ENCODE measurements at regions not wholly inside any gene's neighbourhood (a gene's known extent, or its start where the extent isn't known, plus 50 kb on each side); places are given as distances from the start of the nearest gene placed in this dataset.

GRCh38 chr20:23193801-23194384 is 107.8 kb upstream of the CD93 start:
- POLR2A ChIA-PET = no interaction called here
- no peak for DNase-seq (ENCODE audit: extremely low spot score)
- CTCF ChIA-PET = no interaction called here
- no peak for TF ChIP-seq HDGF (IDR thresholded peaks at IDR 0.05; ENCODE audit: borderline replicate concordance)
- TF ChIP-seq SUZ12 (IDR thresholded peaks at IDR 0.05) = no peak

DNA sequence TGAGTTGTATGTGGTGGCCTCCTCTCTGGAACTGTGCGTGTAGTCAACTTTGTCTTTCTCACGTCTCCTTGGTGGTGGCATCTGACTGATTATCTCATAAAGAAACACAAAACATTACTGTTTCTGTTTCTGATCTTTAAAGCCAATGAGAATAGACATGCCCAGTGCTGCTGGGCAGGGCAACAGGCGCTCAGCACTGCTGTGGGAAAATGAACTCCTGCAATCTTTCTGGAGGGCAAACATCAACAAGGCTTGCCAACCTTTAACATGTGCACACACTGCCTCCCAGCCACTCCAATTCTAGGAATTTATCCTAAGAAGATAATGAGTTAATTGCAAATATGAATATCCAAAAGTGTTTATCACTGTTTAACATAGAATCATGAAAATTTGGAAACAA is 106.3 kb upstream of the CD93 start:
- no peak for DNase-seq (ENCODE audit: extremely low spot score)
- ChIA-PET CTCF (no interaction called here), POLR2A (interaction anchor here (0.6 kb wide), 1 partner anchor 29 kb away, joined by 3 read pairs; no protein-coding TSS in a partner anchor)
- no peak for TF ChIP-seq SP1 (IDR thresholded peaks at IDR 0.05)
- TF ChIP-seq L3MBTL2 (conservative IDR thresholded peaks at IDR 0.05) = no peak
- TF ChIP-seq BHLHE40 (IDR thresholded peaks at IDR 0.05; ENCODE audit: borderline replicate concordance) = no peak
- TF ChIP-seq CTBP1 (IDR thresholded peaks at IDR 0.05; ENCODE audit: borderline replicate concordance) = no peak
- TF ChIP-seq PKNOX1 (IDR thresholded peaks at IDR 0.05) = no peak
- no peak for TF ChIP-seq FOXA1 (IDR thresholded peaks at IDR 0.05)
- TF ChIP-seq LEF1 (IDR thresholded peaks at IDR 0.05; ENCODE audit: borderline replicate concordance) = no peak
- TF ChIP-seq ARNT (IDR thresholded peaks at IDR 0.05) = no peak

GRCh38 chr20:23190557-23190956 is 104.4 kb upstream of the CD93 start:
- ChIA-PET POLR2A (no interaction called here), CTCF (no interaction called here)
- TF ChIP-seq PKNOX1 (IDR thresholded peaks at IDR 0.05) (no peak), FOXA1 (IDR thresholded peaks at IDR 0.05) (no peak), SUZ12 (IDR thresholded peaks at IDR 0.05) (no peak), LEF1 (IDR thresholded peaks at IDR 0.05; ENCODE audit: borderline replicate concordance) (no peak)
- DNase-seq (ENCODE audit: extremely low spot score) = no peak

GRCh38 chr20:23189854-23190253 is 103.7 kb upstream of the CD93 start:
- ChIA-PET CTCF (no interaction called here), POLR2A (no interaction called here)
- no peak for TF ChIP-seq ELF4 (IDR thresholded peaks at IDR 0.05)
- DNase-seq (ENCODE audit: extremely low spot score) = no peak

DNA sequence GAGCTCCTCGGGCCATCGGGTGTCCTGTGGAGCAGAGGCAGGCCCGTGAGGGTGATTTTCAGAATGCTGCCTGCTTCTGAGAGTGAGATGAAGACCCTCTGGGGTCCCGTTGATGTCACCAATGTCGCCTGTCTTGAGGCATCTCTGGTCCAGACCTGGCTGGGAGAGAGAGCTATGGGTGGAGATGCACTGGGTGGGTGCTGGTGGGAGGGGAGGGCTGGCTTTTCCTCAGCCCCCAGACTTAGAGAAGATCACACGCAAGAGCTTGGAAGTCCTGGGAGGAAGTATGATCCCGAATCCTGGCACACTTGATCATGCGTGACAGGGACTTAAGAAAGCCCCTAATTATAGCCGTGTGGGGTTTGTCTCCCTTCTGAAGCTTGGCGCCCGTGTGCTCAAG is 103.2 kb upstream of the CD93 start:
- ChIA-PET POLR2A (no interaction called here), CTCF (no interaction called here)
- no peak for DNase-seq (ENCODE audit: extremely low spot score)

DNA sequence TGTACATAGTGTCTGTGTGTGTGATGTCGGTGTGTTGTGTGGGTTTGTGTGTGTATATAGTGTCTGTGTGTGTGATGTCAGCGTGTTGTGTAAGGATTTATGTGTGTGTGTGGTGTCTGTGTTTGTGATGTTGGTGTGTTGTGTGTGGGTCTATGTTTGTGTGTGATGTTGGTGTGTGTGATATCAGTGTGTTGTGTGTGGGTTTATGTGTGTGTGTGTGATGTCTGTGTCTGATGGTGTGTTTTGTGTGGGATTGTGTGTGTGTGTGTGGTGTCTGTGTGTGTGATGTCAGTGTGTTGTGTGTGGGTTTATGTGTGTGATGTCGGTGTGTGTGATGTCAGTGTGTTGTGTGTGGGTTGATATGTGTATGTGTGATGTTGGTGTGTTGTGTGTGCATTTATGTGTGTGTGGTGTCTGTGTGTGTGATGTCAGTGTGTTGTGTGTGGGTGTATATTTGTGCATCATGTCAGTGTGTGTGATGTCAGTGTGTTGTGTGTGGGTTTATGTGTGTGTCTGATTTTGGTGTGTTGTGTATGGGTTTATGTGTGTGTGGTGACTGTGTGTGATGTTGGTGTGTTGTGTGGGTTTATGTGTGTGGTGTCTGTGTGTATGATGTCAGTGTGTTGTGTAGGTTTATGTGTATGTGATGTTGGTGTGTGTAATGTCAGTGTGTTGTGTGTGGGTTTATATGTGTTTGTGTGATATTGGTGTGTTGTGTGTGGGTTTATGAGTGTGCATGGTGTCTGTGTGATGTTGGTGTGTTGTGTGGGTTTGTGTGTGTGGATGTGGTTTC is 102.4 kb upstream of the CD93 start:
- TF ChIP-seq FOXK2 (IDR thresholded peaks at IDR 0.05) = no peak
- no peak for TF ChIP-seq TARDBP (IDR thresholded peaks at IDR 0.05)
- CTCF ChIA-PET = no interaction called here
- DNase-seq (ENCODE audit: extremely low spot score) = no peak
- POLR2A ChIA-PET = no interaction called here

More for the DNA sequence above, 103.2 kb upstream of the CD93 start:
- TF ChIP-seq CTBP1 (IDR thresholded peaks at IDR 0.05; ENCODE audit: borderline replicate concordance) (no peak), ELF4 (IDR thresholded peaks at IDR 0.05) (no peak), ARNT (IDR thresholded peaks at IDR 0.05) (no peak), L3MBTL2 (conservative IDR thresholded peaks at IDR 0.05) (no peak), PKNOX1 (IDR thresholded peaks at IDR 0.05) (no peak), SUZ12 (IDR thresholded peaks at IDR 0.05) (no peak), NFRKB (IDR thresholded peaks at IDR 0.05) (no peak), BHLHE40 (IDR thresholded peaks at IDR 0.05; ENCODE audit: borderline replicate concordance) (no peak), FOXK2 (IDR thresholded peaks at IDR 0.05) (no peak), TARDBP (IDR thresholded peaks at IDR 0.05) (no peak)

- no peak for DNase-seq (ENCODE audit: extremely low spot score)
- CTCF ChIA-PET = no interaction called here
- POLR2A ChIA-PET = no interaction called here
- TF ChIP-seq CTBP1 (IDR thresholded peaks at IDR 0.05; ENCODE audit: borderline replicate concordance) (no peak), FOXK2 (IDR thresholded peaks at IDR 0.05) (no peak), HDGF (IDR thresholded peaks at IDR 0.05; ENCODE audit: borderline replicate concordance) (no peak), SUZ12 (IDR thresholded peaks at IDR 0.05) (no peak), FOXM1 (IDR thresholded peaks at IDR 0.05; ENCODE audit: borderline replicate concordance) (no peak), LEF1 (IDR thresholded peaks at IDR 0.05; ENCODE audit: borderline replicate concordance) (no peak)
These were observed 101.6 kb upstream of the CD93 start for GRCh38 chr20:23187751-23188150.

- TF ChIP-seq NFRKB (IDR thresholded peaks at IDR 0.05) (no peak), ELF4 (IDR thresholded peaks at IDR 0.05) (no peak), FOXK2 (IDR thresholded peaks at IDR 0.05) (no peak), PKNOX1 (IDR thresholded peaks at IDR 0.05) (no peak), HDGF (IDR thresholded peaks at IDR 0.05; ENCODE audit: borderline replicate concordance) (no peak), SP1 (IDR thresholded peaks at IDR 0.05) (no peak), ARNT (IDR thresholded peaks at IDR 0.05) (no peak), FOXA1 (IDR thresholded peaks at IDR 0.05) (no peak), L3MBTL2 (conservative IDR thresholded peaks at IDR 0.05) (no peak), ZNF384 (IDR thresholded peaks at IDR 0.05) (no peak), TARDBP (IDR thresholded peaks at IDR 0.05) (no peak), BHLHE40 (IDR thresholded peaks at IDR 0.05; ENCODE audit: borderline replicate concordance) (no peak), SUZ12 (IDR thresholded peaks at IDR 0.05) (no peak), LEF1 (IDR thresholded peaks at IDR 0.05; ENCODE audit: borderline replicate concordance) (no peak)
- DNase-seq (ENCODE audit: extremely low spot score) = no peak
- ChIA-PET CTCF (no interaction called here), POLR2A (no interaction called here)
These were observed 100.7 kb upstream of the CD93 start for GRCh38 chr20:23186808-23187207.

Measured in HEK293T (cell line).